NB4 (cell line): ENCODE measurements at regions not wholly inside any gene's neighbourhood (a gene's known extent, or its start where the extent isn't known, plus 50 kb on each side); places are given as distances from the start of the nearest gene placed in this dataset.

Source experiments
- DNase-seq: peaks from one replicate; pipeline ENCODE4 v3.0.0; 2010; ENCODE audit warnings: low read depth
- H3K4me3 ChIP-seq: one replicate; pipeline ENCODE4 v1.5.1; 2011; ENCODE audit warnings: mild to moderate bottlenecking, low read depth, low read length, moderate library complexity
- MYC ChIP-seq: IDR thresholded peaks from 2 replicates; pipeline ENCODE4 v1.6.1; 2011; ENCODE audit warnings: low read depth, low read length
- POLR2A ChIP-seq: IDR thresholded peaks from 2 replicates; pipeline ENCODE4 v1.6.1; 2011; ENCODE audit warnings: mild to moderate bottlenecking; ENCODE audit not compliant: insufficient read length; ENCODE audit errors: extremely low read depth
- TF ChIP-seq, protein P1 (sequence below): IDR thresholded peaks from one replicate; pipeline ENCODE4 v1.5.1; 2012; ENCODE audit warnings: low read depth, low read length
- TF ChIP-seq, protein P2 (sequence below): IDR thresholded peaks from 2 replicates; pipeline ENCODE4 v1.6.1; 2011; ENCODE audit warnings: low read depth, low read length

DNA sequence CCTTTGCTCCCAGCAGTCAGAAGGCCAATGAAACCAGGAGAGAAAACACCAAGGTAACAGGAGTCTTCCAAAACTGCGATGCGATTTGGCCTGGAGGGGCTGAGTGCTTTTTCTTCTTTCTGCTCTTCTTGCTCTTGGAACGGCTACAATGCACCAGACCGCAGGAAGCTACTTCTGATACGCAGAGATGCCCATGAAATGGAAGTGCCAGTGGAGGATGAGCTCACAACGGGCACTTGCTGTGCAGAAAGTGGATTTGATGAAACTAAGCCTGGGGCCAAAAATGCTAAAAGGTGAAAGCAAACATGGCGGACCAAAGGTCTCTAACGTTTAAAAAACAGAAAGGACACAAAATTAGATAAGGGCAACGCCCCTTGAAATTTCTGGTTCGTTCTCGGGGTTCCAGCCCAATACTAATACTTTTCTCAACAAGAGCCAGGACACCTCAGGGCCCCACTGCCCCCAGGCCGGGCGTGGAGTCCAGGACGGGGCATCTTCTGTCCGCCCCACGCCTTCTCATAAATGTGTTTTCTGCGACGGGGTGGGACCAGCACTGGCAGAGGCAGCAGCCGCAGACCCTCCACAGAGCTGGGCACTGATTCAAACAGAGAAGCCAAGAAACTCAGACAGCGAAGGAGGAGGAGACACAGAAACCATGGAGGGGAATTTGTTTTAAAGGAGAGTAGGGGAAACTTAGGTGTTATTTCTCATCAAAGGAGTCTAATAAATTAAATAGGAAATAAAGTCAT lies 101.3 kb downstream of the CRYAA start:
- no peak for DNase-seq
- no peak overlapping the region for H3K4me3 ChIP-seq
- TF ChIP-seq, protein P1, sequence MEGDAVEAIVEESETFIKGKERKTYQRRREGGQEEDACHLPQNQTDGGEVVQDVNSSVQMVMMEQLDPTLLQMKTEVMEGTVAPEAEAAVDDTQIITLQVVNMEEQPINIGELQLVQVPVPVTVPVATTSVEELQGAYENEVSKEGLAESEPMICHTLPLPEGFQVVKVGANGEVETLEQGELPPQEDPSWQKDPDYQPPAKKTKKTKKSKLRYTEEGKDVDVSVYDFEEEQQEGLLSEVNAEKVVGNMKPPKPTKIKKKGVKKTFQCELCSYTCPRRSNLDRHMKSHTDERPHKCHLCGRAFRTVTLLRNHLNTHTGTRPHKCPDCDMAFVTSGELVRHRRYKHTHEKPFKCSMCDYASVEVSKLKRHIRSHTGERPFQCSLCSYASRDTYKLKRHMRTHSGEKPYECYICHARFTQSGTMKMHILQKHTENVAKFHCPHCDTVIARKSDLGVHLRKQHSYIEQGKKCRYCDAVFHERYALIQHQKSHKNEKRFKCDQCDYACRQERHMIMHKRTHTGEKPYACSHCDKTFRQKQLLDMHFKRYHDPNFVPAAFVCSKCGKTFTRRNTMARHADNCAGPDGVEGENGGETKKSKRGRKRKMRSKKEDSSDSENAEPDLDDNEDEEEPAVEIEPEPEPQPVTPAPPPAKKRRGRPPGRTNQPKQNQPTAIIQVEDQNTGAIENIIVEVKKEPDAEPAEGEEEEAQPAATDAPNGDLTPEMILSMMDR = no peak
- TF ChIP-seq, protein P2, sequence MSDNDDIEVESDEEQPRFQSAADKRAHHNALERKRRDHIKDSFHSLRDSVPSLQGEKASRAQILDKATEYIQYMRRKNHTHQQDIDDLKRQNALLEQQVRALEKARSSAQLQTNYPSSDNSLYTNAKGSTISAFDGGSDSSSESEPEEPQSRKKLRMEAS = no peak
- TF ChIP-seq MYC (no peak), POLR2A (no peak)

- DNase-seq = peak; percentile 36
- TF ChIP-seq, protein P1 = peak; percentile 50
- TF ChIP-seq POLR2A = no peak
- H3K4me3 ChIP-seq = no peak overlapping the region
These were observed 100.6 kb downstream of the CRYAA start for GRCh38 chr21:43269440-43269839.

- no peak overlapping the region for H3K4me3 ChIP-seq
- no peak for TF ChIP-seq POLR2A
- TF ChIP-seq, protein P1 = no peak
- TF ChIP-seq MYC = no peak
- TF ChIP-seq, protein P2 = no peak
- DNase-seq = no peak
These were observed 100.0 kb downstream of the CRYAA start for GRCh38 chr21:43268804-43269186.

- TF ChIP-seq, protein P1 = no peak
- TF ChIP-seq MYC (no peak), POLR2A (no peak)
- TF ChIP-seq, protein P2 = no peak
- no peak overlapping the region for H3K4me3 ChIP-seq
- DNase-seq = no peak
These were observed 99.4 kb downstream of the CRYAA start for GRCh38 chr21:43268086-43268803.

- no peak overlapping the region for H3K4me3 ChIP-seq
- no peak for DNase-seq
- TF ChIP-seq, protein P1 = no peak
- no peak for TF ChIP-seq POLR2A
- TF ChIP-seq, protein P2 = no peak
- no peak for TF ChIP-seq MYC
These were observed 98.7 kb downstream of the CRYAA start for GRCh38 chr21:43267391-43268085.
